Skeletal muscle tissue (tissue), 4 donors: ENCODE measurements at regions not wholly inside any gene's neighbourhood (a gene's known extent, or its start where the extent isn't known, plus 50 kb on each side); places are given as distances from the start of the nearest gene placed in this dataset. TPM values are rescaled to one million over a fixed set of nuclear protein-coding genes. Genes with fewer than 3 reads are reported as not detected.
A peak's percentile ranks its signal among the peaks of the same experiment; 100 is the strongest.

ENCODE experiments used
- H3K27ac ChIP-seq: one replicate; pipeline ENCODE4 v1.7.0; 2013; ENCODE audit warnings: mild to moderate bottlenecking, low read depth, low read length, inconsistent platforms
- H3K27me3 ChIP-seq, 3 donors: one replicate each; pipeline ENCODE4 v1.7.0; 2013; ENCODE audit warnings: low read length in 3 of 3; ENCODE audit not compliant: control insufficient read depth in 3 of 3, insufficient read depth in 3 of 3
- H3K36me3 ChIP-seq, 3 donors: one replicate each; pipeline ENCODE4 v1.7.0; 2013; ENCODE audit warnings: low read length in 3 of 3; ENCODE audit not compliant: control insufficient read depth in 3 of 3, insufficient read depth in 3 of 3
- H3K4me1 ChIP-seq, 3 donors: one replicate each; pipeline ENCODE4 v1.7.0; 2013; ENCODE audit warnings: low read length in 3 of 3, mild to moderate bottlenecking in 3 of 3; ENCODE audit not compliant: control insufficient read depth in 3 of 3, insufficient read depth in 3 of 3
- H3K4me3 ChIP-seq, 3 donors: one replicate each; pipeline ENCODE4 v1.7.0; 2013; ENCODE audit warnings: low read length in 3 of 3
- H3K9ac ChIP-seq, 3 donors: one replicate each; pipeline ENCODE4 v1.7.0; 2013; ENCODE audit warnings: low read length in 3 of 3, mild to moderate bottlenecking in 3 of 3, moderate library complexity in 2 of 3, low read depth in 1 of 3
- H3K9me3 ChIP-seq, 3 donors: one replicate each; pipeline ENCODE4 v1.7.0; 2013; ENCODE audit warnings: low read length in 3 of 3; ENCODE audit not compliant: control insufficient read depth in 3 of 3
- small RNA-seq: library from RNA; depleted of rRNA; stranded (forward); fragments of <200 nt; gene quantifications from one replicate; pipeline ENCODE3, GENCODE V24; 2014
- donor health status: Osteomylitis.

- no peak overlapping the region for H3K4me3 ChIP-seq
Measured at GRCh38 chr6:4012826-4013225, 66.1 kb downstream of the FAM217A start.

DNA sequence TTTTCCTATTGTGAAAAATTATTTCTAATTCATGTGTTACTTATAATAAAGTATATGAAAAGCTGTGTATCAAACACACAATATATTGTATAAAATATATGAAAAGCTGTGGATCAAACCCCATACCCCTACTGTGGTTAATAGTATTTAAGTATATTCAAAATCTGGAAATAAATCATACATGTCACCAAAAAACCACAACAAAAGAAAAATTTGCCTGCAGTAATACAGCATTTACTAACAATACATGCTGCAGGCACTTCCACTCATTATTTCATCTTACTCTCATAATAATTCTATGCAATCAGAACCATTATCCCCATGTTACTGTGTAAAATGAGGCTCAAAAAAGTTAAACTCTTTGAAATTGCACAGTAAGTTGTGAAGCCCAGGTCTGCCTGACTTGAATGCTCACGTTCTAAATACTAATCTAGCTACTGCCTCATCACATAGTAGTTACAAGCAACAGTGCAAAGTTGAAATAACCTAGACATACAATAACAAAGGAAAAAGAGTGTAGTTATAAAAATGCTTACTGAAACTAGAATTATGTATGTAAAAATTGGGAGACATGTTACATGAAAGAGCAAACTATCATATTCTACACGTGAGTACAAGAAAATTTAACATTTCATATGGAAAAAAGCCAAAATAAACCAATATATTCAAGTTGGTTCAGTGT is 61.7 kb downstream of the FAM217A start:
- no peaks in the 10 kb centered on the region for H3K36me3 ChIP-seq
- H3K9me3 ChIP-seq, result no peaks in the 10 kb centered on the region
- H3K4me3 ChIP-seq, result peak overlapping the region; percentile 85 to 92 (median 88)
- H3K27me3 ChIP-seq, result no peaks in the 10 kb centered on the region
- peaks cover 15 to 32% (median 16%) of the 10 kb centered on the region in 3 donors for H3K4me1 ChIP-seq
- peak overlapping the region; percentile 96 for H3K27ac ChIP-seq
- peak overlapping the region; percentile 82 to 97 (median 95) for H3K9ac ChIP-seq

More at GRCh38 chr6:4012826-4013225, 66.1 kb downstream of the FAM217A start:
- H3K4me1 ChIP-seq, result peaks cover 10 to 12% (median 12%) of the 10 kb centered on the region in 3 donors
- H3K27ac ChIP-seq, result no peak overlapping the region
- no peaks in the 10 kb centered on the region for H3K36me3 ChIP-seq
- no peaks in the 10 kb centered on the region for H3K9me3 ChIP-seq
- no peaks in the 10 kb centered on the region for H3K27me3 ChIP-seq
- H3K9ac ChIP-seq, result no peak overlapping the region

DNA sequence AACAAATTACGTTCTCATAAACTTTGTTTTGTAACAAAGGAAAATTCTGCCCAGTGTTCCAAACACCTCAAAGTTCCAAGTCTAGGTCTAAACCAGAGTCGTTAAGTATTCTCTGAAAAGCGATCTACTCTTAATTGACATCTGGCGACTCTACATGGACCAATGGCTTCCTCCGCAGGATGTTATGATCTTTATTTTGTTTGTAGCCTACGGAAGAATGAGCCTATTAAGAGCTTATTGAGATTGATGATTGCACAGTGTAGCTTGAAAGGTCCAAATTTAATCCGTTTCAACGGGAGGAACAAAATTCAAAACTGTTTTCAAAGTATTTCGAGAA is 61.1 kb downstream of the FAM217A start:
- Histone ChIP-seq H3K9me3 (no peaks in the 10 kb centered on the region), H3K36me3 (no peaks in the 10 kb centered on the region), H3K4me1 (peaks cover 21 to 32% (median 22%) of the 10 kb centered on the region in 3 donors), H3K27me3 (no peaks in the 10 kb centered on the region), H3K4me3 (peak overlapping the region; percentile 85 to 92 (median 88)), H3K9ac (peak overlapping the region; percentile 82 to 97 (median 95)), H3K27ac (peak overlapping the region; percentile 96)

DNA sequence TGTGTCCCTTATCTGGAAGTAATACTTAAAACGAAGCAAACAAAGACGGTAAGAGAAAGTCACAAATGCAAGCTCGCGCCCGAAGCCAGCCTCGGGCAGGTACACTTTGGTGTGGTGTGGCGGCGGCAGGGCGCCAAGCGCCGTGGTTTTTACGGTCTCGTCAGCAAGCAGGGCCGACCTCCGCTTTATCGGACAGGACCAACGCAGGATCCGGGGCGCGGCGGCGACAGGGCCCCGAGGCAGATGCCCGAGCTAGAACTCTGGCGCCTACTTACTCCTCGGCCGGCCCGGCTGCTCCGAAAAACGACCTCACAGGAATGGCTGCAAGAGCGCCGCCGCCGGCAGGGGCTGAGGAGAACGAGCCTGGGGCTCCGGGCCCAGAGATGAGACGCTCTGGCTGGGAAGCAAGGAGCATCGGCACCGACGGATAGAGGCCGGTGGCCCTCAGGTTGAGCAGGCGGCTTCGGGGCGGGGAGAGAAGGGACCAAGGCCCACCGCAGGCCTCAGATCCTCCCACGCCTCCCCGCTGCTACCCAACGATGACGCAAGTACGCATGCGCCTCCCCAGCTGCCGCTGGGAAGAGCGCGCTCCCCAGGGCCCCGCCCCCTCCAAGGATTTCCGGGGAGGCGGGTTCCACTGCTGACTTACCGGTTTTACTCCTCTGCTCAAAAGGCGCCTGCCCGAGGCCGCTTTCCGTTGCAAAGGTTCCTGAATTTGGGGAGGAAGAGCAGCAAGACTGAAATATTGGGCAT is 60.6 kb downstream of the FAM217A start:
- peak overlapping the region; percentile 96 for H3K27ac ChIP-seq
- H3K9me3 ChIP-seq, result no peaks in the 10 kb centered on the region
- H3K4me1 ChIP-seq, result peaks cover 26 to 34% (median 27%) of the 10 kb centered on the region in 3 donors
- H3K9ac ChIP-seq, result peak overlapping the region; percentile 82 to 97 (median 95)
- peak overlapping the region; percentile 85 to 92 (median 88) for H3K4me3 ChIP-seq
- H3K36me3 ChIP-seq, result no peaks in the 10 kb centered on the region
- H3K27me3 ChIP-seq, result no peaks in the 10 kb centered on the region

Small RNAs in the stretch of these regions (small RNA-seq; reads per million reads assigned to genes)
- gene AL590004.1, result not detected
